Stomach (tissue), 4 donors: ENCODE measurements at regions not wholly inside any gene's neighbourhood (a gene's known extent, or its start where the extent isn't known, plus 50 kb on each side); places are given as distances from the start of the nearest gene placed in this dataset.

Experiments
- CTCF ChIP-seq, 7 experiments: fragments of 450-650 bp in 4 of 7; fragments of 200-600 bp in 3 of 7; sonication (generic) in 3 of 7; IDR thresholded peaks; one replicate each; pipeline ENCODE4 v1.5.1; 2016 to 2019; ENCODE audit warnings: antibody characterized with exemption in 7 of 7, control low read depth in 2 of 7, mild to moderate bottlenecking in 1 of 7
- EP300 ChIP-seq: sonication (generic); formaldehyde crosslinking; IDR thresholded peaks from one replicate; pipeline ENCODE4 v1.6.1; 2017; ENCODE audit warnings: antibody characterized with exemption
- POLR2A ChIP-seq, 4 donors: fragments of 450-650 bp; IDR thresholded peaks; one replicate each; pipeline ENCODE4 v1.6.1; 2016; ENCODE audit warnings: antibody characterized with exemption in 4 of 4, control low read depth in 2 of 4, mild to moderate bottlenecking in 1 of 4, moderate library complexity in 1 of 4
- POLR2AphosphoS5 ChIP-seq, 3 donors: sonication (generic); formaldehyde crosslinking; IDR thresholded peaks; one replicate each; pipeline ENCODE4 v1.6.1; 2016; ENCODE audit warnings: antibody characterized with exemption in 3 of 3

DNA sequence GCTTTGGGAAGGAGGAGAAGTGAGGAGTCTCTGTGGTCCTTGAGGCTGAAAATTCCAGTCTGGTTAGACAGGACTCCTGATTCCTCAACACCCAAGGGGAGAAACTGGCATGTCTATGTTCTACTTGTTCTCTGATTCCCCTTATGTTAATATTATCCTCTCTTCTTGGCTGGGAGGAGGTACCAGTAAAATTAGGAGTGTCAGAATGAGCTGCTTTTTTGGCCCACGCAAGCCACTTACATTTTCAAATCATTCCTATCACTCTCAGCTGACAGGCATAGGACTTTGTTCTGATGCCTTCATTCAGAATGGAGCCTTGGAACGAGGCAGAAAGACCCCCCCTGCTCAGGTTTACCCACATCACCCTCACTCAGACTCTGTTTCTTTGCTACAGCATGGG, 1077.2 kb downstream of the BCL11B start:
- no peak for TF ChIP-seq POLR2AphosphoS5 (IDR thresholded peaks at IDR 0.05)
- no peak for TF ChIP-seq CTCF (IDR thresholded peaks at IDR 0.05)
- no peak for TF ChIP-seq EP300
- TF ChIP-seq POLR2A (IDR thresholded peaks at IDR 0.05), result no peak
